IMR-90 (cell line): ENCODE measurements at regions not wholly inside any gene's neighbourhood (a gene's known extent, or its start where the extent isn't known, plus 50 kb on each side); places are given as distances from the start of the nearest gene placed in this dataset.

Source experiments
- ATAC-seq: fragments of 200-7000 bp; cut with Tn5 transposase; 2 replicates; pipeline ENCODE4 v1.9.1; 2020; ENCODE audit warnings: low read depth, mild to moderate bottlenecking, moderate library complexity
- BruUV-seq: library from RNA; stranded (reverse); fragments of 400-500 nt; replicated peaks from 2 replicates; lab custom pipeline; 2021; lab: Mats Ljungman, UMichigan
- CTCF ChIA-PET: fragments of 300-600 bp; formaldehyde crosslinking; extraction: SDS; loops from one replicate; lab custom pipeline; 2021; ENCODE audit warnings: antibody characterized with exemption; lab: Yijun Ruan, JAX
- POLR2A ChIA-PET: fragments of 300-600 bp; sonication (Branson Sonifier 250); formaldehyde crosslinking; loops from one replicate; lab custom pipeline; 2022; ENCODE audit warnings: antibody characterized with exemption; ENCODE audit not compliant: unreplicated experiment; lab: Charles Lee
- DNase-seq: peaks from one replicate; pipeline ENCODE4 v3.0.0; 2013
- H2AFZ ChIP-seq: replicated peaks from 2 replicates; pipeline ENCODE3; 2013; ENCODE audit warnings: low read length, mild to moderate bottlenecking; ENCODE audit not compliant: poor library complexity
- H2AK5ac ChIP-seq: 2 replicates; pipeline ENCODE4 v1.6.1; 2013; ENCODE audit warnings: low read depth, low read length, inconsistent platforms
- H2AK9ac ChIP-seq: replicated peaks from 2 replicates; pipeline ENCODE3; 2013; ENCODE audit warnings: mild to moderate bottlenecking, low read depth, low read length, moderate library complexity; ENCODE audit not compliant: poor library complexity
- H2BK120ac ChIP-seq: 2 replicates; pipeline ENCODE4 v1.6.1; 2013; ENCODE audit warnings: low read depth, low read length, inconsistent platforms
- H2BK15ac ChIP-seq: 3 replicates; pipeline ENCODE4 v1.6.1; 2013; ENCODE audit warnings: low read depth, low read length, inconsistent platforms
- H2BK20ac ChIP-seq: 2 replicates; pipeline ENCODE4 v1.6.1; 2013; ENCODE audit warnings: low read depth, mild to moderate bottlenecking, inconsistent platforms, low read length, moderate library complexity
- H2BK5ac ChIP-seq: 2 replicates; pipeline ENCODE4 v1.6.1; 2013; ENCODE audit warnings: mild to moderate bottlenecking, low read depth, low read length, inconsistent platforms; ENCODE audit not compliant: poor library complexity, severe bottlenecking
- H3K14ac ChIP-seq: replicated peaks from 2 replicates; pipeline ENCODE4 v1.6.1; 2013; ENCODE audit warnings: low read depth, low read length, inconsistent platforms
- H3K18ac ChIP-seq: 2 replicates; pipeline ENCODE4 v1.6.1; 2013; ENCODE audit warnings: low read depth, low read length, control low read depth
- H3K23ac ChIP-seq: 2 replicates; pipeline ENCODE4 v1.6.1; 2013; ENCODE audit warnings: low read depth, low read length, inconsistent platforms
- H3K27ac ChIP-seq: 2 replicates; pipeline ENCODE4 v1.5.1; 2013; ENCODE audit warnings: mild to moderate bottlenecking, control low read depth, low read length; ENCODE audit not compliant: insufficient read depth
- H3K27me3 ChIP-seq: 2 replicates; pipeline ENCODE4 v1.6.1; 2013; ENCODE audit warnings: low read length; ENCODE audit not compliant: control insufficient read depth, insufficient read depth
- H3K36me3 ChIP-seq: 2 replicates; pipeline ENCODE4 v1.6.1; 2013; ENCODE audit warnings: low read length, mixed read lengths; ENCODE audit not compliant: control insufficient read depth, insufficient read depth
- H3K4ac ChIP-seq: 2 replicates; pipeline ENCODE4 v1.6.1; 2013; ENCODE audit warnings: low read depth, low read length, inconsistent platforms
- H3K4me1 ChIP-seq: 2 replicates; pipeline ENCODE4 v1.6.1; 2013; ENCODE audit warnings: low read length, mixed read lengths; ENCODE audit not compliant: control insufficient read depth, insufficient read depth
- H3K4me2 ChIP-seq: 2 replicates; pipeline ENCODE4 v1.6.1; 2013; ENCODE audit warnings: low read depth, mild to moderate bottlenecking, control low read depth, low read length, moderate library complexity
- H3K4me3 ChIP-seq: 2 replicates; pipeline ENCODE4 v1.5.1; 2013; ENCODE audit warnings: low read depth, mild to moderate bottlenecking, control low read depth, low read length, moderate library complexity; ENCODE audit not compliant: insufficient read depth
- H3K56ac ChIP-seq: 2 replicates; pipeline ENCODE4 v1.6.1; 2013; ENCODE audit warnings: low read length, inconsistent platforms; ENCODE audit not compliant: insufficient read depth; ENCODE audit errors: extremely low read depth
- H3K79me1 ChIP-seq, 2 experiments: 2 replicates each; pipeline ENCODE4 v1.6.1; 2013; ENCODE audit warnings: low read length in 2 of 2, inconsistent platforms in 1 of 2, low read depth in 1 of 2
- H3K9ac ChIP-seq: 2 replicates; pipeline ENCODE4 v1.6.1; 2013; ENCODE audit warnings: low read depth, low read length, control low read depth
- H3K9me1 ChIP-seq: 2 replicates; pipeline ENCODE4 v1.6.1; 2013; ENCODE audit warnings: low read length, inconsistent platforms; ENCODE audit not compliant: insufficient read depth
- H3K9me3 ChIP-seq: 2 replicates; pipeline ENCODE4 v1.6.1; 2013; ENCODE audit warnings: low read length; ENCODE audit not compliant: control insufficient read depth, insufficient read depth
- H4K20me1 ChIP-seq: 2 replicates; pipeline ENCODE4 v1.6.1; 2013; ENCODE audit warnings: low read length, inconsistent platforms; ENCODE audit not compliant: insufficient read depth
- H4K5ac ChIP-seq: 2 replicates; pipeline ENCODE4 v1.6.1; 2013; ENCODE audit warnings: mild to moderate bottlenecking, low read depth, low read length, control low read depth
- H4K8ac ChIP-seq, 2 experiments: 2 replicates each; pipeline ENCODE4 v1.6.1; 2013; ENCODE audit warnings: low read depth in 2 of 2, low read length in 2 of 2, control low read depth in 1 of 2, inconsistent platforms in 1 of 2
- H4K91ac ChIP-seq: 2 replicates; pipeline ENCODE4 v1.6.1; 2013; ENCODE audit warnings: low read depth, low read length, inconsistent platforms; ENCODE audit not compliant: insufficient read depth
- CEBPB ChIP-seq: IDR thresholded peaks from 2 replicates; pipeline ENCODE4 v1.6.1; 2012; ENCODE audit warnings: low read depth, low read length, improper control_type of control experiment
- CHD1 ChIP-seq: IDR thresholded peaks from 2 replicates; pipeline ENCODE4 v1.6.1; 2012; ENCODE audit warnings: low read depth, low read length, improper control_type of control experiment
- FOS ChIP-seq: fragments of 150-350 bp; IDR thresholded peaks from 2 replicates; pipeline ENCODE4 v1.6.1; 2016; ENCODE audit warnings: low read depth, low read length
- MAFK ChIP-seq: IDR thresholded peaks from 2 replicates; pipeline ENCODE4 v1.6.1; 2012; ENCODE audit warnings: low read depth, low read length, improper control_type of control experiment
- NFE2L2 ChIP-seq: fragments of 150-350 bp; IDR thresholded peaks from 2 replicates; pipeline ENCODE4 v1.6.1; 2016; ENCODE audit warnings: low read depth, mild to moderate bottlenecking, low read length
- POLR2A ChIP-seq: IDR thresholded peaks from 2 replicates; pipeline ENCODE4 v1.6.1; 2012; ENCODE audit warnings: mild to moderate bottlenecking, low read depth, low read length
- RAD21 ChIP-seq: IDR thresholded peaks from 2 replicates; pipeline ENCODE4 v1.6.1; 2012; ENCODE audit warnings: low read length, improper control_type of control experiment
- SMC3 ChIP-seq: fragments of 150-350 bp; IDR thresholded peaks from 2 replicates; pipeline ENCODE4 v1.6.1; 2016; ENCODE audit warnings: low read depth, mild to moderate bottlenecking, antibody characterized with exemption, low read length, moderate library complexity
- WGBS, 2 experiments: methylation state at CpG; one replicate each; pipeline versions ENCODE4 v1.1.5 to v1.1.7; 2013; ENCODE audit warnings: missing lambda C conversion rate in 2 of 2; ENCODE audit not compliant: insufficient read length in 1 of 2; ENCODE audit errors: extremely low coverage in 2 of 2; 5-methylcytosine and 5-hydroxymethylcytosine counted together
- dilution Hi-C: fragments of 300-500 bp; cut with HindIII; formaldehyde crosslinking; loops from one replicate; pipeline ENCODE4 v1.14.3; 2018; ENCODE audit warnings: low sequenced_read_pairs; ENCODE audit not compliant: unreplicated experiment
- in situ Hi-C: fragments of 300-500 bp; cut with MboI; formaldehyde crosslinking; loops from 3 replicates; pipeline ENCODE4 v1.14.3; 2019; ENCODE audit warnings: low sequenced_read_pairs, inconsistent platforms, mixed read lengths
- intact Hi-C: fragments of 100-400 bp; cut with micrococcal nuclease; formaldehyde crosslinking; loops from 2 replicates; pipeline ENCODE4 v1.10.0; 2022
- TF ChIP-seq, protein P1 (sequence below): fragments of 150-350 bp; IDR thresholded peaks from 2 replicates; pipeline ENCODE4 v1.6.1; 2016; ENCODE audit warnings: low read depth, mild to moderate bottlenecking, low read length, moderate library complexity, borderline replicate concordance
- TF ChIP-seq, protein P2 (sequence below): conservative IDR thresholded peaks from 2 replicates; pipeline ENCODE4 v1.5.1; 2012; ENCODE audit warnings: mild to moderate bottlenecking, low read depth, low read length, improper control_type of control experiment

DNA sequence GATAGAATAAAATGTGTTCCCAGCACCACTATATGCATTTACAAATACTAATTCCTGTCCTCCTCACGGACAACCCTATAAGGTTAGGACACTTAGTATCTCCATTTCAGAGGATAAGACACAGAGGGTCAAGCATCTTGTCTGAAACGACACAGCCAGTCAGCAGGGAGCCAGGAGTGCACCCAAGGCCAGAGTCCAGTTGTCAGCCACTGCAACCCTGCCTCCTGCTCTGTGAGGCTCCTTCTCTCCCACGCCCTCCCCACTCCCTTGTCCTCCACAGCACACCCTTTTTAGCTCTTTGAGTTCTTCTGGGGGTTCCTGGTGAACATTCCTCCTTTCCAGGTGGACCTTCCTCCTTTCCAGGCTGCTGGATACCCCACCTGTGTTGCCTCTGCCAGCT is 119.0 kb upstream of the TNR start:
- 14% methylated on average over 1 of the region's 3 CpGs; no CpG with 5 or more reads in 1 of the 2 experiments for WGBS, 2 experiments
- no peak overlapping the region for H4K91ac ChIP-seq
- H3K23ac ChIP-seq = no peak overlapping the region

More for the DNA sequence above, 119.0 kb upstream of the TNR start:
- Histone ChIP-seq H3K4me1 (no peaks in the 10 kb centered on the region), H4K20me1 (no peaks in the 10 kb centered on the region), H3K4me3 (no peak overlapping the region), H3K36me3 (no peaks in the 10 kb centered on the region), H2BK20ac (no peak overlapping the region), H3K56ac (no peak overlapping the region), H2AFZ (no peak overlapping the region), H3K27me3 (peaks cover 10% of the 10 kb centered on the region), H2BK5ac (no peak overlapping the region), H3K9me3 (no peaks in the 10 kb centered on the region), H3K4ac (no peak overlapping the region), H2AK5ac (no peak overlapping the region), H2AK9ac (no peak overlapping the region), H3K9me1 (no peaks in the 10 kb centered on the region), H3K9ac (no peak overlapping the region), H4K5ac (no peak overlapping the region), H3K79me1 (no peaks in the 10 kb centered on the region), H4K8ac (no peak overlapping the region), H2BK15ac (no peak overlapping the region), H3K14ac (no peak overlapping the region), H2BK120ac (no peak overlapping the region), H3K27ac (no peak overlapping the region), H3K4me2 (no peak overlapping the region), H3K18ac (no peak overlapping the region)
- dilution Hi-C loops = no loop called here
- CTCF ChIA-PET = no interaction called here
- in situ Hi-C loops = no loop called here
- intact Hi-C loops = no loop called here
- DNase-seq (no peak), ATAC-seq (no peak)
- BruUV-seq = no TSS peak
- TF ChIP-seq FOS (no peak), CEBPB (no peak), RAD21 (no peak), NFE2L2 (no peak), SMC3 (no peak), MAFK (no peak), POLR2A (no peak), CHD1 (no peak)
- TF ChIP-seq, protein P1, sequence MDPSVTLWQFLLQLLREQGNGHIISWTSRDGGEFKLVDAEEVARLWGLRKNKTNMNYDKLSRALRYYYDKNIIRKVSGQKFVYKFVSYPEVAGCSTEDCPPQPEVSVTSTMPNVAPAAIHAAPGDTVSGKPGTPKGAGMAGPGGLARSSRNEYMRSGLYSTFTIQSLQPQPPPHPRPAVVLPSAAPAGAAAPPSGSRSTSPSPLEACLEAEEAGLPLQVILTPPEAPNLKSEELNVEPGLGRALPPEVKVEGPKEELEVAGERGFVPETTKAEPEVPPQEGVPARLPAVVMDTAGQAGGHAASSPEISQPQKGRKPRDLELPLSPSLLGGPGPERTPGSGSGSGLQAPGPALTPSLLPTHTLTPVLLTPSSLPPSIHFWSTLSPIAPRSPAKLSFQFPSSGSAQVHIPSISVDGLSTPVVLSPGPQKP = no peak
- TF ChIP-seq, protein P2, sequence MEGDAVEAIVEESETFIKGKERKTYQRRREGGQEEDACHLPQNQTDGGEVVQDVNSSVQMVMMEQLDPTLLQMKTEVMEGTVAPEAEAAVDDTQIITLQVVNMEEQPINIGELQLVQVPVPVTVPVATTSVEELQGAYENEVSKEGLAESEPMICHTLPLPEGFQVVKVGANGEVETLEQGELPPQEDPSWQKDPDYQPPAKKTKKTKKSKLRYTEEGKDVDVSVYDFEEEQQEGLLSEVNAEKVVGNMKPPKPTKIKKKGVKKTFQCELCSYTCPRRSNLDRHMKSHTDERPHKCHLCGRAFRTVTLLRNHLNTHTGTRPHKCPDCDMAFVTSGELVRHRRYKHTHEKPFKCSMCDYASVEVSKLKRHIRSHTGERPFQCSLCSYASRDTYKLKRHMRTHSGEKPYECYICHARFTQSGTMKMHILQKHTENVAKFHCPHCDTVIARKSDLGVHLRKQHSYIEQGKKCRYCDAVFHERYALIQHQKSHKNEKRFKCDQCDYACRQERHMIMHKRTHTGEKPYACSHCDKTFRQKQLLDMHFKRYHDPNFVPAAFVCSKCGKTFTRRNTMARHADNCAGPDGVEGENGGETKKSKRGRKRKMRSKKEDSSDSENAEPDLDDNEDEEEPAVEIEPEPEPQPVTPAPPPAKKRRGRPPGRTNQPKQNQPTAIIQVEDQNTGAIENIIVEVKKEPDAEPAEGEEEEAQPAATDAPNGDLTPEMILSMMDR = no peak
- POLR2A ChIA-PET = no interaction called here
